GM21723 (cell line): ENCODE measurements at regions not wholly inside any gene's neighbourhood (a gene's known extent, or its start where the extent isn't known, plus 50 kb on each side); places are given as distances from the start of the nearest gene placed in this dataset.
"Not testable (repeated sequence)": the region's sequence is repeated elsewhere in the genome, so short reads cannot be mapped to it uniquely, and the experiment has no call there.

ENCODE experiments used
- ATAC-seq: cut with Tn5 transposase; IDR thresholded peaks from one replicate; pipeline ENCODE4 v1.9.1; 2021; ENCODE audit warnings: mild to moderate bottlenecking, moderate library complexity; ENCODE audit not compliant: unreplicated experiment

- no peak for ATAC-seq
These were observed 133.7 kb downstream of the ATL2 start for GRCh38 chr2:38243186-38243880.

- ATAC-seq, result no peak
These were observed 137.6 kb downstream of the ATL2 start for GRCh38 chr2:38239452-38239851.

GRCh38 chr2:38238705-38239104, 138.4 kb downstream of the ATL2 start:
- not testable (repeated sequence) for ATAC-seq

GRCh38 chr2:38237311-38237710, 139.8 kb downstream of the ATL2 start:
- ATAC-seq, result no peak

- ATAC-seq, result no peak
These were observed 143.7 kb downstream of the ATL2 start for GRCh38 chr2:38233231-38233983.

- ATAC-seq, result no peak
These were observed 144.6 kb downstream of the ATL2 start for GRCh38 chr2:38232454-38232853.

GRCh38 chr2:38230756-38231155, 146.3 kb downstream of the ATL2 start:
- no peak for ATAC-seq

- ATAC-seq, result no peak
These were observed 148.3 kb downstream of the ATL2 start for GRCh38 chr2:38228753-38229152.

GRCh38 chr2:38224821-38225437, 149.0 kb upstream of the CYP1B1 start:
- ATAC-seq, result no peak

GRCh38 chr2:38224181-38224580, 148.2 kb upstream of the CYP1B1 start:
- no peak for ATAC-seq

- no peak for ATAC-seq
These were observed 147.3 kb upstream of the CYP1B1 start for GRCh38 chr2:38223256-38223655.

- no peak for ATAC-seq
These were observed 144.2 kb upstream of the CYP1B1 start for GRCh38 chr2:38220164-38220563.

- ATAC-seq, result no peak
These were observed 143.0 kb upstream of the CYP1B1 start for GRCh38 chr2:38218995-38219394.

- no peak for ATAC-seq
These were observed 142.6 kb upstream of the CYP1B1 start for GRCh38 chr2:38218591-38218991.

GRCh38 chr2:38217401-38218188, 141.6 kb upstream of the CYP1B1 start:
- no peak for ATAC-seq

GRCh38 chr2:38216886-38217285, 140.9 kb upstream of the CYP1B1 start:
- ATAC-seq, result no peak

GRCh38 chr2:38215993-38216392, 140.0 kb upstream of the CYP1B1 start:
- ATAC-seq, result no peak

- no peak for ATAC-seq
These were observed 139.6 kb upstream of the CYP1B1 start for GRCh38 chr2:38215522-38215921.

- ATAC-seq, result no peak
These were observed 138.3 kb upstream of the CYP1B1 start for GRCh38 chr2:38214209-38214717.

- ATAC-seq, result no peak
These were observed 137.7 kb upstream of the CYP1B1 start for GRCh38 chr2:38213619-38214167.

GRCh38 chr2:38212312-38212711, 136.4 kb upstream of the CYP1B1 start:
- no peak for ATAC-seq
